ENCODE measurements at regions not wholly inside any gene's neighbourhood (a gene's known extent, or its start where the extent isn't known, plus 50 kb on each side); places are given as distances from the start of the nearest gene placed in this dataset.

- no peak for TF ChIP-seq CTCF (IDR thresholded peaks at IDR 0.05)
- TF ChIP-seq, protein P1, sequence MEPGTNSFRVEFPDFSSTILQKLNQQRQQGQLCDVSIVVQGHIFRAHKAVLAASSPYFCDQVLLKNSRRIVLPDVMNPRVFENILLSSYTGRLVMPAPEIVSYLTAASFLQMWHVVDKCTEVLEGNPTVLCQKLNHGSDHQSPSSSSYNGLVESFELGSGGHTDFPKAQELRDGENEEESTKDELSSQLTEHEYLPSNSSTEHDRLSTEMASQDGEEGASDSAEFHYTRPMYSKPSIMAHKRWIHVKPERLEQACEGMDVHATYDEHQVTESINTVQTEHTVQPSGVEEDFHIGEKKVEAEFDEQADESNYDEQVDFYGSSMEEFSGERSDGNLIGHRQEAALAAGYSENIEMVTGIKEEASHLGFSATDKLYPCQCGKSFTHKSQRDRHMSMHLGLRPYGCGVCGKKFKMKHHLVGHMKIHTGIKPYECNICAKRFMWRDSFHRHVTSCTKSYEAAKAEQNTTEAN (CRISPR knock-in tag; IDR thresholded peaks at IDR 0.05), result no peak
- TF ChIP-seq, protein P2, sequence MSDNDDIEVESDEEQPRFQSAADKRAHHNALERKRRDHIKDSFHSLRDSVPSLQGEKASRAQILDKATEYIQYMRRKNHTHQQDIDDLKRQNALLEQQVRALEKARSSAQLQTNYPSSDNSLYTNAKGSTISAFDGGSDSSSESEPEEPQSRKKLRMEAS (CRISPR knock-in tag; IDR thresholded peaks at IDR 0.05), result no peak
- no peak for TF ChIP-seq AR (CRISPR knock-in tag; IDR thresholded peaks at IDR 0.05)
- TF ChIP-seq RELA (CRISPR knock-in tag; IDR thresholded peaks at IDR 0.05; ENCODE audit: borderline replicate concordance), result no peak
- TF ChIP-seq TEAD4 (CRISPR knock-in tag; IDR thresholded peaks at IDR 0.05), result no peak
- TF ChIP-seq, protein P3, sequence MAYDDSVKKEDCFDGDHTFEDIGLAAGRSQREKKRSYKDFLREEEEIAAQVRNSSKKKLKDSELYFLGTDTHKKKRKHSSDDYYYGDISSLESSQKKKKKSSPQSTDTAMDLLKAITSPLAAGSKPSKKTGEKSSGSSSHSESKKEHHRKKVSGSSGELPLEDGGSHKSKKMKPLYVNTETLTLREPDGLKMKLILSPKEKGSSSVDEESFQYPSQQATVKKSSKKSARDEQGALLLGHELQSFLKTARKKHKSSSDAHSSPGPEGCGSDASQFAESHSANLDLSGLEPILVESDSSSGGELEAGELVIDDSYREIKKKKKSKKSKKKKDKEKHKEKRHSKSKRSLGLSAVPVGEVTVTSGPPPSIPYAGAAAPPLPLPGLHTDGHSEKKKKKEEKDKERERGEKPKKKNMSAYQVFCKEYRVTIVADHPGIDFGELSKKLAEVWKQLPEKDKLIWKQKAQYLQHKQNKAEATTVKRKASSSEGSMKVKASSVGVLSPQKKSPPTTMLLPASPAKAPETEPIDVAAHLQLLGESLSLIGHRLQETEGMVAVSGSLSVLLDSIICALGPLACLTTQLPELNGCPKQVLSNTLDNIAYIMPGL (CRISPR knock-in tag; IDR thresholded peaks at IDR 0.05), result no peak
Measured at GRCh38 chr2:156908825-156909224, 348.7 kb upstream of the GALNT5 start.
